Activated naive CD8-positive, alpha-beta T cell treated with anti-CD3 and anti-CD28 coated beads for 36 hours (primary cell): ENCODE measurements at regions not wholly inside any gene's neighbourhood (a gene's known extent, or its start where the extent isn't known, plus 50 kb on each side); places are given as distances from the start of the nearest gene placed in this dataset.

Source experiments
- DNase-seq: peaks from one replicate; pipeline ENCODE4 v3.0.0; 2021
- H3K27ac Mint-ChIP-seq: one replicate; pipeline ENCODE4 v1.8.0; 2022; ENCODE audit warnings: mild to moderate bottlenecking, moderate library complexity, mixed read lengths
- H3K27me3 Mint-ChIP-seq: one replicate; pipeline ENCODE4 v1.8.0; 2022; ENCODE audit warnings: mild to moderate bottlenecking, mixed read lengths
- H3K36me3 Mint-ChIP-seq: one replicate; pipeline ENCODE4 v1.8.0; 2021; ENCODE audit warnings: mild to moderate bottlenecking, mixed read lengths
- H3K4me1 Mint-ChIP-seq: one replicate; pipeline ENCODE4 v1.8.0; 2021; ENCODE audit warnings: mixed read lengths
- H3K4me3 Mint-ChIP-seq: one replicate; pipeline ENCODE4 v1.8.0; 2022; ENCODE audit warnings: mild to moderate bottlenecking, moderate library complexity, mixed read lengths
- H3K9me3 Mint-ChIP-seq: one replicate; pipeline ENCODE4 v1.8.0; 2022; ENCODE audit warnings: mixed read lengths

DNA sequence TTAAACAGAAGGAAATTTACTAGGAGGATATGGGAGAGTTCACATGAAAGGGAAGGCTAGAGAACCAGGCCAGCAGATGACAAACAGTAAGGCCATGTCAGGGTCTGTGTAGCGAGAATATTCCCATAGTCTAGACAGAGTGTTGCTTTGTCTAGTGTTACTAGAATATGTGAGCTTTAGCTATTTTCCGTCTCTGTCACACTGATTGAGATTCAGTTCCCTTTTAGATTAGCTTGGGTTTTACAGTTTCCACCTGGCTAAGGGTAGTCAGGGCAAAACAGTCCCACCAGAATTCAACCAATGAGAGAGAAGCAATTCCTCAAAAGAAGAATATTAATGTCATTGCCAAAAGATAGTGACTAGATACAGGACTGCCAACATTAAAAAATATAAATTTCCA, 82.8 kb upstream of the MDM1 start:
- no peaks in the 10 kb centered on the region for H3K27me3 Mint-ChIP-seq
- H3K4me3 Mint-ChIP-seq, result no peak overlapping the region
- H3K36me3 Mint-ChIP-seq, result no peaks in the 10 kb centered on the region
- DNase-seq, result no peak
- no peaks in the 10 kb centered on the region for H3K9me3 Mint-ChIP-seq
- no peak overlapping the region for H3K27ac Mint-ChIP-seq
- peaks cover 7% of the 10 kb centered on the region for H3K4me1 Mint-ChIP-seq

DNA sequence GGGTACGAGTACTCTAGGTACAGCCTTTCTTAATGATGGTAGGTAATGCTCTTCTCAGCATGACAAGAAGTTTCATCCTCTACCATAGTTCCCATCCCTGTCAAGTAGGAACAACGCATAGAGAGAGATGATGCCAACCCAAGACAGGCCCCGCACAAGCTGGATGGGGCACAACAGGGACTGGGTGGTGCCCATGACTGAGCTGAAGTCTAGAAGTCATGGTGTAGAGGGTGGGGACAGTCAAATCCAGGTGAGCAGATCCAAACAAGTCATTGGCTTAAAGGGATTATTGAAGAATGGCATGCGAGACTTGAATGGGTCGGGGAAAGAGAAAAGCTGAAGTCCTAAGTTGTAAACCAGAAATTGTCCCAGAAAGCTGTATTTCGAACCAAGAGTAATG, 84.2 kb upstream of the MDM1 start:
- no peak overlapping the region for H3K4me3 Mint-ChIP-seq
- peaks cover 11% of the 10 kb centered on the region for H3K4me1 Mint-ChIP-seq
- no peaks in the 10 kb centered on the region for H3K9me3 Mint-ChIP-seq
- no peaks in the 10 kb centered on the region for H3K27me3 Mint-ChIP-seq
- no peaks in the 10 kb centered on the region for H3K36me3 Mint-ChIP-seq
- H3K27ac Mint-ChIP-seq, result no peak overlapping the region
- no peak for DNase-seq

DNA sequence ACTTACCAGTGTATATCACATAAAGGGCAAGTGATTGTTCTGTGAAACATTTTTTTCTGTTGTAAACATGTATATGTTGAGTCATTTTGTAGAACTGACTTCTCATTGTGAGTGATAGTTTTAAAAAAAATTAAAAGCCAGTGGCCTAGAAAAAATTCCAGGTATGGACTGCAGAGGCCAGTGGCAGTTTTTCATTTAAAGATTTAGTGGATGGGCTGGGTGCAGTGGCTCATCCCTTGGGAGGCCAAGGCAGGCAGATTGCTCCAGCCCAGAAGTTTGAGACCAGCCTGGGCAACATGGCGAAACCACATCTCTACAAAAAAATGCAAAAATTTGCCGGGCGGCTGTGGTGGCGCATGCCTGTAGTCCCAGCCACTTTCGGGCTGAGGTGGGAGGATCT, 84.7 kb upstream of the MDM1 start:
- no peaks in the 10 kb centered on the region for H3K9me3 Mint-ChIP-seq
- no peak for DNase-seq
- peaks cover 11% of the 10 kb centered on the region for H3K4me1 Mint-ChIP-seq
- H3K27me3 Mint-ChIP-seq, result no peaks in the 10 kb centered on the region
- no peak overlapping the region for H3K27ac Mint-ChIP-seq
- no peaks in the 10 kb centered on the region for H3K36me3 Mint-ChIP-seq
- H3K4me3 Mint-ChIP-seq, result no peak overlapping the region

DNA sequence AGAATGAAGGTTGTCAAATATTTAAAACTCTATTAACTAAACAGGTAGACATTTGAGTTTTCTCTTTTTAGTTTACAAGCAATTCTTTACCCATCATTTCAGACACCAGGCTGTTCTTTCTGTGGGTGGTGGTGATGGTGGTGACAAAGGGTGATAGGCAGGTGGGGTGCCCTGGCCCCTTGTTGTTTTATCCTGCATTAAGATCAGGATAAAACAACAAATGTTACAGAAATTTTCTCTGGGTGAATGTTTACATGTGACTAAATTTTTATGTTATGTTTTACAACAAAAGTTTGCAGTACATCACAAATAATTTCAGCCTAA, 85.9 kb upstream of the MDM1 start:
- H3K9me3 Mint-ChIP-seq, result no peaks in the 10 kb centered on the region
- H3K4me1 Mint-ChIP-seq, result peaks cover 11% of the 10 kb centered on the region
- no peak overlapping the region for H3K4me3 Mint-ChIP-seq
- no peaks in the 10 kb centered on the region for H3K36me3 Mint-ChIP-seq
- no peak for DNase-seq
- no peaks in the 10 kb centered on the region for H3K27me3 Mint-ChIP-seq
- H3K27ac Mint-ChIP-seq, result no peak overlapping the region

DNA sequence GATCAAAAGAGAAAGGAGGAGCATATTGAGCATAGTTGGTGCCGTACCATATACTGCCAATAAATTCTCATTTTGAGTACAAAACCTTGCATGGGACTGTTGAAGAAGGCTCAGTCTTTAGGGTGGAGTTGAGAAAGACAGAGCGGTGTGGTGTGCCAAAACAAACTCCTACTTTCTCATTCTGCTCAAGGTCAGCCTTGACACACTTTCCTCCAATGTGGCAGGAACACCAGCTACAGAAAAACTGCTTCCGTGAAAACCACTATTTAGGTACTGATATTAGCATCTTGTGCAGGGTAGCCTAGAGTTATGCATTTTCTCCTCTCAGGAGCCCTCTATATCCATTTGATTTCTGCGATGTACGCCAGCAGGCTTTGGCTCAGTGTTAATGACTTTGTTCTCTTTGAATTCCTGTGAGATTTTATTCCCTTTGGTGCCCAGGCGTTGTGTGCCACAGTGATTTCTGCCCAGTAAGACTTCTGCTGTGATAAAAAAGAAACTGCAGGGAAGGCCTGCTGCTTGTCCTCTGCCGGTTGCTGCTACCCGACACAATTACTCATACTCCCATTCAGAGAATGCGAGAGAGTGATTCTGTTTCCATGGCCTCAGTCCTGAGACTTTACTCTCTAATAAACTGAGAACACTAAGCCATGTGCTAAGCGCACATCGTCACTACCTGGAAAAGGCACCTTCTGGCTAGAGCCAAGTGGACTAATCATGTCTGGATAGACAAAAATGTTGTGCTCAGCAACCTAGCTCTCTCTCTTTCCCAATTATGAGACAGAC, 88.3 kb upstream of the MDM1 start:
- H3K4me3 Mint-ChIP-seq, result no peak overlapping the region

DNA sequence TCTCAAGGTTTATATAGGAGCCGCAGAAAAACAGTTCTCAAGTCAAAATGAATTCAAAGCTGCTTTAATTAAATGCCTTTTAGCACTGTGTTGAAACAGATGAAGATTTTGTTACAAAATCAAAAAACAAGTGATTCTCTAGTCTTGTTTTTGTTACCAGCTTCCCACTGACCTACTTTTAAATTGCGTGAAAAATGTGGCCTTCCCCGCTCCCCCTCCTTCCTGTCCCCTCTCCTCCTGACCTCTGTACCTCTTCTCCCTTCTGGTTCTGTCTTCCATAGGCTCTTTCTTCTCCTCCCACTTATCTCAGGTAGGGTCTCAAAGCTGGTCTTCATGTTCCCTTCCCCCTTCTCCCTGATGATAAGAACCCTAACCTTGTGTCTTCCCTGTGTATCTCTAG, 90.0 kb upstream of the MDM1 start:
- Mint-ChIP-seq H3K4me3 (no peak overlapping the region), H3K27me3 (no peaks in the 10 kb centered on the region), H3K36me3 (no peaks in the 10 kb centered on the region), H3K27ac (no peak overlapping the region), H3K9me3 (no peaks in the 10 kb centered on the region), H3K4me1 (peaks cover 11% of the 10 kb centered on the region)
- no peak for DNase-seq

More for the DNA sequence above, 88.3 kb upstream of the MDM1 start:
- H3K36me3 Mint-ChIP-seq, result no peaks in the 10 kb centered on the region
- H3K4me1 Mint-ChIP-seq, result peaks cover 11% of the 10 kb centered on the region
- H3K9me3 Mint-ChIP-seq, result no peaks in the 10 kb centered on the region
- no peaks in the 10 kb centered on the region for H3K27me3 Mint-ChIP-seq
- DNase-seq, result no peak
- no peak overlapping the region for H3K27ac Mint-ChIP-seq

DNA sequence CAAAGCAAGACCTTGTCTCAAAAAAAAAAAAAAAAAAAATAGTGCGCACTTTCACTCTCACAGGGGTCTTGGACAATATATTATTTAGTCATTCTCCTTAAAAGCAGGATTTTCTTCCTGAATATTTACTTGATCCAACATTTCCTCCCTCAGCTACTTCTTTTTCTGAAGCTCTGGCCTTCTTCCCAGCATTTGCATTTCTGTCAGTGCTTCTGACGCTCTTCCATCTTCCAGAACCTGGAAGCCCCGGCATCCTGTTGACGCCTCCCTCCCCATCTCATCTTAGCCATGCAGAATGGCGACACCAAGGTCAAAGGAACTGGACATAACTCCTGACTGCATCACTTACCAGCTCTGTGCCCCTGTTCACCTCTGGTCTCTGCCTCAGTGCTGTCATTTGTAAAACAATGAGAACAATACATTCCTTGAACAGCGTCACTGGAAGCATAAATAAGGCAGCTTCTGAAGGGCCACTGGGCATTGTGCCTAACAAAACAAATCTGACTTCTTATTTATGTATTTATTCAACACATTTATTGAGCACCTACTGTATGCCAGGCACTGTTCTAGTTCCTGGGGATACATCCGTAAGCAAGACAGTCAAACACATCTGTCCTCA, 90.9 kb upstream of the MDM1 start:
- Mint-ChIP-seq H3K9me3 (no peaks in the 10 kb centered on the region), H3K27me3 (no peaks in the 10 kb centered on the region), H3K27ac (no peak overlapping the region), H3K4me1 (peaks cover 4% of the 10 kb centered on the region), H3K36me3 (no peaks in the 10 kb centered on the region), H3K4me3 (no peak overlapping the region)
- no peak for DNase-seq

DNA sequence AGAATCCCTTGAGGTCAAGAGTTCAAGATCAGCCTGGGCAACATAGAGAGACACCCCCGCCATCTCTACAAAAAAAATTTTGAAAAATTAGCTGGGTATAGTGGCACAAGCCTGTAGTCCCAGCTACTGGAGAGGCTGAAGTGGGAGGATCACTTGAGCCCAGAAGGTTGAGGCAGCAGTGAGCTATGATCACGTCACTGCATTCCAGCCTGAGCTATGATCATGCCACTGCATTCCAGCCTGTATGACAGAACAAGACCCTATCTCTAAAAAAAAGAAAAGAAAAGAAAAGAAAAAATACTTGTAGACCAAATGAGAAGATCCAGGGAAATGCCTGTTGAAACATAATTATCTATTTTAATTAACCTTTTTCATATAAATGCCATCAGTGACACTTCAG, 93.8 kb upstream of the MDM1 start:
- Mint-ChIP-seq H3K4me1 (peaks cover 2% of the 10 kb centered on the region), H3K4me3 (no peak overlapping the region), H3K9me3 (no peaks in the 10 kb centered on the region), H3K27ac (no peak overlapping the region), H3K27me3 (no peaks in the 10 kb centered on the region), H3K36me3 (no peaks in the 10 kb centered on the region)
- no peak for DNase-seq

DNA sequence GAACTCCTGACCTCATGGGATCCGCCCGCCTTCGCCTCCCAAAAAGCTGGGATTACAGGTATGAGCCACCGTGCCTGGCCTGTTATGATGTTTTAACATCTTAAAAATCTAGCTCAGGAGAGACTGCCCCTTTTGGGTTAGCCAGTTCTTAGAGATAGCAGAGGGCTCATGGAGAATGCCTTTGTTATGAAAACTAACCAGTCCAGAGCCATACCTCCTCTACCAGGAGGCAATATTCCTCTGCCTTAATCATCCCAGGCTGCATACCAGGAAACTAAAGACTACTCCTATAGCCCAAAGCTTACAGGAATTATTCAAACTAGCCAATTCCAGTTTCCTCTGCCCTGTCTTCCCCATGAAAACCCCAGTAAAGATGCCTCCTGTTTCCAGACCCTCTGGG, 96.0 kb upstream of the MDM1 start:
- H3K36me3 Mint-ChIP-seq, result no peaks in the 10 kb centered on the region
- no peak for DNase-seq
- no peak overlapping the region for H3K27ac Mint-ChIP-seq
- H3K27me3 Mint-ChIP-seq, result no peaks in the 10 kb centered on the region
- no peaks in the 10 kb centered on the region for H3K4me1 Mint-ChIP-seq
- H3K4me3 Mint-ChIP-seq, result no peak overlapping the region
- H3K9me3 Mint-ChIP-seq, result no peaks in the 10 kb centered on the region

DNA sequence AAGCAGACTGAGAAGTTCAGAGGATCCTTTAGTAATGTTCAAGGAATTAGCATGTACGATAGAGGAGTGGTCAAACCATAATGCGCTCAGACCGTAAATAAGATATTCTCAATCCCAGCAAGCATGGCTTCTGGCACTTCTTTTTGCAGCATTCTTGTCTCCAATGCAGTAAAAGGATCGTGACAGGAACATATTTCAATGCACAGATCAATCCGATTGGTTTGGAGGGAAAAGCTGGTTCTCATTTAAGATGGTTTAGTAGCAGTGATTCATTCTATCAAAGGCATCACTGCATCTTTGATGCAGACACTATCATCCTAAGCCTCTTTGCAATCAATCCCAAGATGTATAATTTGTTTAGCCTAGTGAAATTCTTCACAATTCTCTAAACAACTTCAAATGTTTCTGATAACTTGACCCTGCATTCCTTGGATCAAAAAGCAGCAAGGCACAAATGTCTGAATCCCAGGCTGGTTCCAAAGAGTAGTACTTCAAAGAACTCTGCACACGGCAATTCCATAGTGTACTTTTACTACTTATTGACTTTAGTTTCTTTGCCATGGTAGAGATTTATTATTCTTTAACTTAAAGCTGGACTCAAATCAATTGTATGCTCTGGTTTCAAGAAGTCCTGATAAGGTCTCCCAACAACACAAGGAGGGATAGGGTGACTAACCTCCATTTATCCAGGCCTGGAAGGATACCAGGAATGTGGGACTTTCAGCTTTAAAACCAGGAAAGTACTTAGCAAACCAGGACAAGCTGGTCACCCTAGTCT, 96.8 kb upstream of the MDM1 start:
- Mint-ChIP-seq H3K27ac (no peak overlapping the region), H3K4me1 (no peaks in the 10 kb centered on the region), H3K9me3 (no peaks in the 10 kb centered on the region)

DNA sequence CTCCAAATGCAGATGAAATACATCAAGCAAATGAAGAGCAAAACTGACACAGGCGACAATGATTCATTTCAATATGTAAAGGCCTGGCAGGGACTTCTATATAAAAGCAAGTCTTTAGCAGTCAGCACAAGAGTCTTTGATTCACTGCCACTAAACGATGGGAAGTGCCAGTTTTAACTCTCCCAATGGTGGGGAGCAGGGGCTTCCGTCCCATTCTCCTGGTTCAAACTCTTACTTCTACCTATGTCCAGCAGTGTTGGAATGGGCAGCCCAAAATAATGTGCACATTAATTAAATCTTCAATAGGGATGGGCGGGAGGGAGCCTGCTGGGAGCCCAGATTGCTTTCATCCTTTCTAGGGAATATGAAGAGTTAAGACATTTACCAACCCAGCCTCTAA, 97.5 kb upstream of the MDM1 start:
- H3K4me1 Mint-ChIP-seq, result no peaks in the 10 kb centered on the region
- no peaks in the 10 kb centered on the region for H3K9me3 Mint-ChIP-seq
- no peak overlapping the region for H3K27ac Mint-ChIP-seq
- H3K4me3 Mint-ChIP-seq, result no peak overlapping the region
- DNase-seq, result no peak
- no peaks in the 10 kb centered on the region for H3K27me3 Mint-ChIP-seq
- no peaks in the 10 kb centered on the region for H3K36me3 Mint-ChIP-seq

More for the DNA sequence above, 96.8 kb upstream of the MDM1 start:
- H3K4me3 Mint-ChIP-seq, result no peak overlapping the region
- no peaks in the 10 kb centered on the region for H3K36me3 Mint-ChIP-seq
- DNase-seq, result no peak
- no peaks in the 10 kb centered on the region for H3K27me3 Mint-ChIP-seq

DNA sequence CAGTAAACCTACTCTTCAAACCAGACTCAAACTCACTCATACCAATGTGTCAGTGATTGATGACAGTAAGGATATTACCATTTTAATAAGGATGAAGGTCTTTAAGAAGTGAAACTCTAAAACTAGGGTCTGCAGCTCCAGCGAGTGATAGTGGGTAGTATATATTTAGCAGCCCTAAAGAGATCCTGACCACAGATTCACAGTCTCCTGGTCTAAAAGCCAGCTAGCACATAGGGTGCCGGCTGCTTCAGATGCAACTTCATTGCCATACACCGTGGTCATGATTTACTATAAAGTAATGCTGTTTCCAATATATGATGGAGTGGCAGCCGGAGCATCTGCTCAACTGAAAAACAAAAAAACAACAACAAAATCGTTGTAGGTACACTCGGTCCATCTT, 99.6 kb upstream of the MDM1 start:
- DNase-seq, result no peak
- Mint-ChIP-seq H3K4me1 (no peaks in the 10 kb centered on the region), H3K9me3 (peaks cover 3% of the 10 kb centered on the region), H3K27me3 (no peaks in the 10 kb centered on the region), H3K4me3 (no peak overlapping the region), H3K36me3 (peaks cover 3% of the 10 kb centered on the region), H3K27ac (no peak overlapping the region)

DNA sequence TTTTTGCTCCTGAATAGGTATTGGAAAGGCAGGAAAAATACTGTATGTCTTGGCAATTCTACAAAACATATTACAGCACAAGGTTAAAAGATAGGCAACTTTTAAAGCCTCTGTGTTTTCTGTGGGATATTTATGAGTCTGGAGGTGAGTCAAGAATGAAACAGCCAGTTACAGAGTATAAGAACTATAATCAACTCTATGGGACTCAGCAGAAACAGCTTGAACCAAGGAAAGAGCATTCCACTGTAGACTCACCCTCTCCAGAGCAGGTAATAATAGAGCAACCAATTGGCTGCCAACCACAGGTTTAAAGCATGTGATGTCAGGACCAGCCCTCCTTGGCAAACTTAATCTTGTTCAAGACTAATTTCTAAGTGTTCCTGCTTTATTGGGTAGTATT, 100.5 kb upstream of the MDM1 start:
- Mint-ChIP-seq H3K27me3 (no peaks in the 10 kb centered on the region), H3K36me3 (peaks cover 3% of the 10 kb centered on the region), H3K27ac (no peak overlapping the region), H3K9me3 (peaks cover 3% of the 10 kb centered on the region), H3K4me3 (no peak overlapping the region), H3K4me1 (no peaks in the 10 kb centered on the region)
- DNase-seq, result no peak

DNA sequence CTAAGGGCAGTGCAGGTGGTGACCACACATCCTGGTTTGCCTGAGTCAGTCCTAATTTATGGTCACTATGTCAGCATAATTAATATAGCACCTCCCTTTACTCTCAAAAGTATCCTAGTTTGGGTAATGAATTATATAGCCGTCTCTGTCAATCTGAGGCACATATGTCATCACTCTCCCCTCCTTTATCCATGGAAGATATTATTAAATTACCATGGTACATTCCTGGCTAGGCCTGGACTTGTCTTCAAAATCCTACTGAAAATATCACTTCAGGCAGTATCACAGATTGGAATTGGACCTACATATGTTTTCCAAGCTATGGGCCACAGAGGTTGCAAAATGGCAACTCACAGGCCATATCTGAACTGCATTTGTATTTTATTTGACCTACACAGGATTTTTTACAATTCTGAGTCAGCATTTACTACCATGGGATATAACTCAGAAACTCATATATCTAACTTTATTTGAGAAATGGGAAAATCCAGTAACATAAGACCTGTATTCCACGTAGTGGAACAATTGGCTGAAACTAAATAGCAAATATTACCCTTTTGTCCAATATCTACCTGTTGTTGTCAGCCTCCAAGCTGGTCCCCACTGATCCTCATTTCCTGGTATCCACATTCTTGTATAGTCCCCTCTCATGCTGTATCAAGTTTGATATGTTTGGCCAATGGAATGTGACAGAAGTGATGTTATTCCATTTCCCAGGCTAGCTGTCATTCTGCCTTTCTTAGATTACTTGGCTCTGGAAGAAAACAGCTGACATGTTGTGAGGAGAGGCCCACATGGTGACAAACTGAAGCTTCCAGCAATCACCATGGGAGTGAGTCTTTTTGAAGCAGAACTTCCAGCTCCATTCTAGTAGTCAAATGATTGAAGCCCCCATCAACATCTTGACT, 102.5 kb upstream of the MDM1 start:
- H3K4me3 Mint-ChIP-seq, result no peak overlapping the region
- H3K27me3 Mint-ChIP-seq, result no peaks in the 10 kb centered on the region
- H3K27ac Mint-ChIP-seq, result no peak overlapping the region
- H3K36me3 Mint-ChIP-seq, result peaks cover 3% of the 10 kb centered on the region
- no peak for DNase-seq
- H3K9me3 Mint-ChIP-seq, result peaks cover 3% of the 10 kb centered on the region
- H3K4me1 Mint-ChIP-seq, result no peaks in the 10 kb centered on the region

DNA sequence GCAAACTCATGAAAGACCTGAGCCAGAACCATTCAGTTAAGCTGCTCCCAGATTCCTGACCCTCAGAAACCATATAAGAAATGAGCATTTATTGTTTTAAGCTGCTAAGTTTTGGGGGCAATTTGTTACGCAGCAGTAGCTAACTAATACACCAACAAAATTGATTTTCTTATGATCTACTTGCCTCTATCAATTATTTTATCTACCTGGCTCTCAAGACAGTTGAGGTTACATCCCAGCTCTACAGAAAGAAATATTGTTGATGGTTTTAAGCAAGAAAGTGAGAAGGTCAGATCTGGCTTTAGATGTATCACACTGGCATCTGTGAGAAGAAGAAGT, 103.1 kb upstream of the MDM1 start:
- Mint-ChIP-seq H3K4me3 (no peak overlapping the region), H3K27me3 (no peaks in the 10 kb centered on the region), H3K4me1 (no peaks in the 10 kb centered on the region), H3K27ac (no peak overlapping the region), H3K36me3 (peaks cover 3% of the 10 kb centered on the region), H3K9me3 (peaks cover 3% of the 10 kb centered on the region)
- no peak for DNase-seq
